ENCODE measurements at regions not wholly inside any gene's neighbourhood (a gene's known extent, or its start where the extent isn't known, plus 50 kb on each side); places are given as distances from the start of the nearest gene placed in this dataset.

DNA sequence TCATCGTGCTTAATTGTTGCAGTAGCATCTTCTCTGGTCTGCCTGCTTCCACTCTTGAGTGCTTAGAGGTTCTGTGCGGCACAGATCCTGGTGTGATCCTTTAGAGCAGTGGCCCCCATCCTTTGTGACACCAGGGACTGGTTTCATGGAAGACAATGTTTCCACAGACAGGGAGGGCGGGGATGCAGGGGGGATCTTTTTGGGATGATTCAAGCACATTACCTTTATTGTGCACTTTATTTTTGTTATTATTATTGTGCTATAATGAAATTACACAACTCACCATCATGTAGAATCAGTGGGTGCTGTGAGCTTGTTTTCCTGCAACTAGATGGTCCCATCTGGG lies 76.8 kb upstream of the SHANK2 start:
- Histone ChIP-seq H3K4me3 (ENCODE audit: low read depth in 2 of 2, low read length in 1 of 2) (no peak overlapping the region), H3K4me2 (no peak overlapping the region), H3K27me3 (ENCODE audit: insufficient read depth) (no peaks in the 10 kb centered on the region), H4K20me1 (ENCODE audit: insufficient read depth) (no peaks in the 10 kb centered on the region), H3K4me1 (ENCODE audit: control insufficient read depth in 1 of 2, insufficient read depth in 2 of 2, low read depth in 1 of 2, low read length in 1 of 2) (no peaks in the 10 kb centered on the region), H3K27ac (ENCODE audit: low read depth in 2 of 2, low read length in 1 of 2) (no peak overlapping the region), H3K36me3 (replicated peaks in 1 of 2; ENCODE audit: control insufficient read depth in 1 of 2, insufficient read depth in 2 of 2, low read length in 1 of 2) (no peaks in the 10 kb centered on the region), H3K79me2 (ENCODE audit: insufficient read depth) (no peaks in the 10 kb centered on the region), H3K9me3 (no peaks in the 10 kb centered on the region), H3F3A (replicated peaks; ENCODE audit: insufficient read depth) (no peaks in the 10 kb centered on the region), H3K9ac (no peak overlapping the region), H3K9me2 (no peaks in the 10 kb centered on the region), H2AFZ (ENCODE audit: low read depth) (no peak overlapping the region)
- POLR2A ChIA-PET: no interaction called here
- DNase-seq: no peak
- 23% methylated on average over 3 of the region's 3 CpGs for WGBS (ENCODE audit: low lambda C conversion rate)
- no peak for TF ChIP-seq FOSL2 (IDR thresholded peaks at IDR 0.05; ENCODE audit: borderline replicate concordance, low read depth)
- no peak for TF ChIP-seq CHD2 (IDR thresholded peaks at IDR 0.05; ENCODE audit: low read length, partially characterized antibody)
- no peak for TF ChIP-seq FOXJ3 (CRISPR knock-in tag; IDR thresholded peaks at IDR 0.05)
- TF ChIP-seq GABPA (IDR thresholded peaks at IDR 0.05; ENCODE audit: low read depth): no peak
- TF ChIP-seq RFX5 (IDR thresholded peaks at IDR 0.05; ENCODE audit: low read length): no peak
- no peak for TF ChIP-seq FOXM1 (IDR thresholded peaks at IDR 0.05; ENCODE audit: low read depth)
- no peak for TF ChIP-seq MXI1 (IDR thresholded peaks at IDR 0.05; ENCODE audit: low read depth, low read length)
- no peak for TF ChIP-seq NRF1 (IDR thresholded peaks at IDR 0.05; ENCODE audit: low read depth, low read length)
- TF ChIP-seq, protein P1, sequence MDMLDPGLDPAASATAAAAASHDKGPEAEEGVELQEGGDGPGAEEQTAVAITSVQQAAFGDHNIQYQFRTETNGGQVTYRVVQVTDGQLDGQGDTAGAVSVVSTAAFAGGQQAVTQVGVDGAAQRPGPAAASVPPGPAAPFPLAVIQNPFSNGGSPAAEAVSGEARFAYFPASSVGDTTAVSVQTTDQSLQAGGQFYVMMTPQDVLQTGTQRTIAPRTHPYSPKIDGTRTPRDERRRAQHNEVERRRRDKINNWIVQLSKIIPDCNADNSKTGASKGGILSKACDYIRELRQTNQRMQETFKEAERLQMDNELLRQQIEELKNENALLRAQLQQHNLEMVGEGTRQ (IDR thresholded peaks at IDR 0.05; ENCODE audit: borderline replicate concordance, low read depth, low read length): no peak
- TF ChIP-seq USF1 (IDR thresholded peaks at IDR 0.05; ENCODE audit: borderline replicate concordance, low read depth): no peak
- no peak for TF ChIP-seq POLR2AphosphoS5 (IDR thresholded peaks at IDR 0.05; ENCODE audit: low read depth, low read length)
- TF ChIP-seq NFIC (IDR thresholded peaks at IDR 0.05; ENCODE audit: borderline replicate concordance): no peak
- TF ChIP-seq ELF1 (IDR thresholded peaks at IDR 0.05): no peak
- no peak for TF ChIP-seq MEF2A (IDR thresholded peaks at IDR 0.05; ENCODE audit: borderline replicate concordance, low read depth)
- CTCF ChIA-PET: no interaction called here

GRCh38 chr11:71327156-71328085 lies 75.0 kb upstream of the SHANK2 start:
- H3K36me3 ChIP-seq (replicated peaks in 1 of 2; ENCODE audit: control insufficient read depth in 1 of 2, insufficient read depth in 2 of 2, low read length in 1 of 2): no peaks in the 10 kb centered on the region
- no peak overlapping the region for H3K4me3 ChIP-seq (ENCODE audit: low read depth in 2 of 2, low read length in 1 of 2)
- POLR2A ChIA-PET: no interaction called here
- no peaks in the 10 kb centered on the region for H3K9me2 ChIP-seq
- H3K79me2 ChIP-seq (ENCODE audit: insufficient read depth): no peaks in the 10 kb centered on the region
- CTCF ChIA-PET: no interaction called here
- DNase-seq: no peak
- no peak overlapping the region for H3K27ac ChIP-seq (ENCODE audit: low read depth in 2 of 2, low read length in 1 of 2)
- no peak overlapping the region for H3K9ac ChIP-seq
- H3K4me1 ChIP-seq (ENCODE audit: control insufficient read depth in 1 of 2, insufficient read depth in 2 of 2, low read depth in 1 of 2, low read length in 1 of 2): no peaks in the 10 kb centered on the region
- no peaks in the 10 kb centered on the region for H4K20me1 ChIP-seq (ENCODE audit: insufficient read depth)
- H3F3A ChIP-seq (replicated peaks; ENCODE audit: insufficient read depth): no peaks in the 10 kb centered on the region
- no peak overlapping the region for H2AFZ ChIP-seq (ENCODE audit: low read depth)
- no peaks in the 10 kb centered on the region for H3K9me3 ChIP-seq
- no peak overlapping the region for H3K4me2 ChIP-seq
- TF ChIP-seq USF1 (IDR thresholded peaks at IDR 0.05; ENCODE audit: borderline replicate concordance, low read depth) (no peak), RXRA (IDR thresholded peaks at IDR 0.05; ENCODE audit: borderline replicate concordance, low read depth) (no peak), MXI1 (IDR thresholded peaks at IDR 0.05; ENCODE audit: low read depth, low read length) (no peak), TAF1 (IDR thresholded peaks at IDR 0.05; ENCODE audit: borderline replicate concordance, low read depth, low read length) (no peak), NRF1 (IDR thresholded peaks at IDR 0.05; ENCODE audit: low read depth, low read length) (no peak), SMC3 (IDR thresholded peaks at IDR 0.05; ENCODE audit: low read depth, low read length) (no peak), EP300 (IDR thresholded peaks at IDR 0.05; ENCODE audit: borderline replicate concordance in 1 of 2, low read depth in 1 of 2, low read length in 1 of 2) (no peak)
- TF ChIP-seq, protein P2, sequence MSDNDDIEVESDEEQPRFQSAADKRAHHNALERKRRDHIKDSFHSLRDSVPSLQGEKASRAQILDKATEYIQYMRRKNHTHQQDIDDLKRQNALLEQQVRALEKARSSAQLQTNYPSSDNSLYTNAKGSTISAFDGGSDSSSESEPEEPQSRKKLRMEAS (IDR thresholded peaks at IDR 0.05; ENCODE audit: low read depth): no peak
- TF ChIP-seq, protein P1 (IDR thresholded peaks at IDR 0.05; ENCODE audit: borderline replicate concordance, low read depth, low read length): no peak
- TF ChIP-seq, protein P3, sequence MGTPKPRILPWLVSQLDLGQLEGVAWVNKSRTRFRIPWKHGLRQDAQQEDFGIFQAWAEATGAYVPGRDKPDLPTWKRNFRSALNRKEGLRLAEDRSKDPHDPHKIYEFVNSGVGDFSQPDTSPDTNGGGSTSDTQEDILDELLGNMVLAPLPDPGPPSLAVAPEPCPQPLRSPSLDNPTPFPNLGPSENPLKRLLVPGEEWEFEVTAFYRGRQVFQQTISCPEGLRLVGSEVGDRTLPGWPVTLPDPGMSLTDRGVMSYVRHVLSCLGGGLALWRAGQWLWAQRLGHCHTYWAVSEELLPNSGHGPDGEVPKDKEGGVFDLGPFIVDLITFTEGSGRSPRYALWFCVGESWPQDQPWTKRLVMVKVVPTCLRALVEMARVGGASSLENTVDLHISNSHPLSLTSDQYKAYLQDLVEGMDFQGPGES (IDR thresholded peaks at IDR 0.05; ENCODE audit: low read depth, low read length): no peak
- no peaks in the 10 kb centered on the region for H3K27me3 ChIP-seq (ENCODE audit: insufficient read depth)
- WGBS (ENCODE audit: low lambda C conversion rate): 42% methylated on average over 10 of the region's 20 CpGs

Data from SK-N-SH (cell line).